Tibial artery (tissue), 4 donors: ENCODE measurements at regions not wholly inside any gene's neighbourhood (a gene's known extent, or its start where the extent isn't known, plus 50 kb on each side); places are given as distances from the start of the nearest gene placed in this dataset.

Experiments
- DNase-seq, 2 donors: peaks; one replicate each; pipeline ENCODE4 v3.0.0-alpha.2; 2019
- H3K27ac ChIP-seq, 2 donors: fragments of 200-600 bp; sonication (generic) in 1 of 2; 1 replicate in 1 of 2; 2 replicates in 1 of 2; pipeline ENCODE4 v1.5.1; 2018 to 2019; ENCODE audit warnings: mild to moderate bottlenecking in 1 of 2
- H3K27me3 ChIP-seq, 2 donors: fragments of 200-600 bp; sonication (generic) in 1 of 2; one replicate each; pipeline versions ENCODE4 v1.5.1 to v1.6.0; 2016 to 2019
- H3K36me3 ChIP-seq, 3 donors: fragments of 200-600 bp; sonication (generic) in 2 of 3; one replicate each; pipeline ENCODE4 v1.5.1; 2016 to 2019; ENCODE audit warnings: mild to moderate bottlenecking in 2 of 3
- H3K4me1 ChIP-seq, 4 donors: fragments of 200-600 bp; sonication (generic) in 2 of 4; 1 replicate in 3 of 4; 2 replicates in 1 of 4; pipeline ENCODE4 v1.5.1; 2016 to 2019
- H3K4me3 ChIP-seq, 2 donors: fragments of 200-600 bp; sonication (generic) in 1 of 2; 1 replicate in 1 of 2; 2 replicates in 1 of 2; pipeline ENCODE4 v1.5.1; 2018 to 2019; ENCODE audit warnings: mild to moderate bottlenecking in 2 of 2
- H3K9me3 ChIP-seq, 3 donors: fragments of 200-600 bp; sonication (generic) in 1 of 3; one replicate each; pipeline ENCODE4 v1.5.1; 2016 to 2019
- CTCF ChIP-seq, 2 experiments: fragments of 200-600 bp in 1 of 2; fragments of 450-650 bp in 1 of 2; IDR thresholded peaks; one replicate each; pipeline ENCODE4 v1.5.1; 2017 to 2019; ENCODE audit warnings: antibody characterized with exemption in 2 of 2, mild to moderate bottlenecking in 1 of 2, moderate library complexity in 1 of 2
- intact Hi-C: fragments of 100-400 bp; cut with DNase I; formaldehyde crosslinking; loops from one replicate; pipeline ENCODE4 v1.15.0; 2023; ENCODE audit warnings: low total_unique reads

GRCh38 chr19:31160336-31160926 lies 188.8 kb downstream of the TSHZ3 start:
- Histone ChIP-seq H3K36me3 (no peaks in the 10 kb centered on the region), H3K27ac (no peak overlapping the region), H3K9me3 (no peaks in the 10 kb centered on the region), H3K4me3 (no peak overlapping the region), H3K4me1 (no peaks in the 10 kb centered on the region), H3K27me3 (peaks cover 0 to 10% of the 10 kb centered on the region in 2 donors)
- TF ChIP-seq CTCF (IDR thresholded peaks at IDR 0.05), result no peak
- intact Hi-C loops, result no loop called here
- no peak for DNase-seq

- Histone ChIP-seq H3K27ac (no peak overlapping the region), H3K36me3 (no peaks in the 10 kb centered on the region), H3K9me3 (no peaks in the 10 kb centered on the region), H3K27me3 (no peaks in the 10 kb centered on the region), H3K4me1 (no peaks in the 10 kb centered on the region), H3K4me3 (no peak overlapping the region)
- TF ChIP-seq CTCF (IDR thresholded peaks at IDR 0.05), result no peak
- DNase-seq, result no peak
- intact Hi-C loops, result no loop called here
Observed at GRCh38 chr19:31154021-31154420, 195.2 kb downstream of the TSHZ3 start.

- intact Hi-C loops, result no loop called here
- Histone ChIP-seq H3K9me3 (no peaks in the 10 kb centered on the region), H3K27me3 (no peaks in the 10 kb centered on the region), H3K4me1 (no peaks in the 10 kb centered on the region), H3K36me3 (no peaks in the 10 kb centered on the region), H3K4me3 (no peak overlapping the region), H3K27ac (no peak overlapping the region)
- no peak for TF ChIP-seq CTCF (IDR thresholded peaks at IDR 0.05)
- no peak for DNase-seq
Observed at GRCh38 chr19:31152906-31153305, 196.3 kb downstream of the TSHZ3 start.

- intact Hi-C loops, result no loop called here
- no peak overlapping the region for H3K4me3 ChIP-seq
- H3K27ac ChIP-seq, result no peak overlapping the region
- H3K27me3 ChIP-seq, result no peaks in the 10 kb centered on the region
- no peak for DNase-seq
- no peaks in the 10 kb centered on the region for H3K9me3 ChIP-seq
- no peaks in the 10 kb centered on the region for H3K36me3 ChIP-seq
- peaks cover 0 to 4% (median 0%) of the 10 kb centered on the region in 4 donors for H3K4me1 ChIP-seq
- TF ChIP-seq CTCF (IDR thresholded peaks at IDR 0.05), result no peak
Observed at GRCh38 chr19:31149441-31149941, 199.7 kb downstream of the TSHZ3 start.

- no peaks in the 10 kb centered on the region for H3K36me3 ChIP-seq
- H3K27ac ChIP-seq, result no peak overlapping the region
- no peaks in the 10 kb centered on the region for H3K9me3 ChIP-seq
- H3K4me3 ChIP-seq, result no peak overlapping the region
- no peak for TF ChIP-seq CTCF (IDR thresholded peaks at IDR 0.05)
- H3K27me3 ChIP-seq, result no peaks in the 10 kb centered on the region
- peaks cover 0 to 4% (median 0%) of the 10 kb centered on the region in 4 donors for H3K4me1 ChIP-seq
- intact Hi-C loops, result no loop called here
- DNase-seq, result no peak
Observed at GRCh38 chr19:31148671-31149070, 200.6 kb downstream of the TSHZ3 start.

GRCh38 chr19:31147234-31147633 lies 202.0 kb downstream of the TSHZ3 start:
- intact Hi-C loops, result no loop called here
- no peak for TF ChIP-seq CTCF (IDR thresholded peaks at IDR 0.05)
- Histone ChIP-seq H3K4me3 (no peak overlapping the region), H3K27me3 (no peaks in the 10 kb centered on the region), H3K9me3 (no peaks in the 10 kb centered on the region), H3K27ac (no peak overlapping the region), H3K4me1 (peaks cover 0 to 4% (median 0%) of the 10 kb centered on the region in 4 donors), H3K36me3 (no peaks in the 10 kb centered on the region)
- DNase-seq, result no peak
